ENCODE measurements at regions not wholly inside any gene's neighbourhood (a gene's known extent, or its start where the extent isn't known, plus 50 kb on each side); places are given as distances from the start of the nearest gene placed in this dataset.

- WGBS (ENCODE audit: insufficient coverage): no CpG with 5 or more reads among the region's 6 CpGs
- H3K27ac Mint-ChIP-seq: no peak overlapping the region
- peaks cover 0 to 3% (median 0%) of the 10 kb centered on the region in 7 donors for H3K9me3 Mint-ChIP-seq
- no peak for DNase-seq
- Histone ChIP-seq H4K20me1 (ENCODE audit: insufficient read depth, low read length) (no peaks in the 10 kb centered on the region), H3K27ac (ENCODE audit: low read depth in 1 of 2, low read length in 2 of 2) (no peak overlapping the region), H3K4me2 (replicated peaks; ENCODE audit: extremely low read depth, low read length, poor library complexity, severe bottlenecking) (no peak overlapping the region), H3K4me3 (replicated peaks in 1 of 3; ENCODE audit: low read depth in 2 of 3, low read length in 3 of 3) (no peak overlapping the region), H3K36me3 (replicated peaks in 1 of 2; ENCODE audit: control insufficient read depth in 1 of 2, insufficient read depth in 2 of 2, low read length in 2 of 2) (no peaks in the 10 kb centered on the region), H2AFZ (ENCODE audit: insufficient read depth, low read depth, low read length, poor library complexity, severe bottlenecking) (no peak overlapping the region), H3K79me2 (ENCODE audit: insufficient read depth, low read length) (no peaks in the 10 kb centered on the region), H3K4me1 (ENCODE audit: control insufficient read depth in 1 of 2, insufficient read depth in 2 of 2, low read length in 2 of 2) (no peaks in the 10 kb centered on the region), H3K9me3 (replicated peaks in 1 of 2; ENCODE audit: control insufficient read depth in 1 of 2, insufficient read depth in 1 of 2, low read length in 2 of 2) (no peaks in the 10 kb centered on the region), H3K9ac (ENCODE audit: insufficient read depth, low read length, poor library complexity, severe bottlenecking) (no peak overlapping the region), H3K27me3 (ENCODE audit: control insufficient read depth in 2 of 2, insufficient read depth in 2 of 2, low read length in 2 of 2) (peaks cover 0 to 4% of the 10 kb centered on the region in 2 donors)
- no peaks in the 10 kb centered on the region for H3K36me3 Mint-ChIP-seq
- intact Hi-C loops (cut with micrococcal nuclease): no loop called here
- H3K4me1 Mint-ChIP-seq: no peaks in the 10 kb centered on the region
- no peak overlapping the region for H3K4me3 Mint-ChIP-seq
- H3K27me3 Mint-ChIP-seq (ENCODE audit: low read depth in 3 of 3): peaks cover 0 to 6% (median 4%) of the 10 kb centered on the region in 3 donors
- TF ChIP-seq CTCF (IDR thresholded peaks at IDR 0.05): no peak
Observed at GRCh38 chr9:86508208-86508903, 154.1 kb upstream of the TUT7 start.

- DNase-seq: no peak
- no peak for TF ChIP-seq CTCF (IDR thresholded peaks at IDR 0.05)
- Mint-ChIP-seq H3K27me3 (ENCODE audit: low read depth in 3 of 3) (peaks cover 0 to 6% (median 1%) of the 10 kb centered on the region in 3 donors), H3K9me3 (peaks cover 0 to 3% (median 0%) of the 10 kb centered on the region in 7 donors), H3K4me3 (no peak overlapping the region), H3K36me3 (no peaks in the 10 kb centered on the region), H3K27ac (no peak overlapping the region), H3K4me1 (no peaks in the 10 kb centered on the region)
- Histone ChIP-seq H3K4me2 (replicated peaks; ENCODE audit: extremely low read depth, low read length, poor library complexity, severe bottlenecking) (no peak overlapping the region), H2AFZ (ENCODE audit: insufficient read depth, low read depth, low read length, poor library complexity, severe bottlenecking) (no peak overlapping the region), H3K27me3 (ENCODE audit: control insufficient read depth in 2 of 2, insufficient read depth in 2 of 2, low read length in 2 of 2) (peaks cover 0 to 5% of the 10 kb centered on the region in 2 donors), H3K36me3 (replicated peaks in 1 of 2; ENCODE audit: control insufficient read depth in 1 of 2, insufficient read depth in 2 of 2, low read length in 2 of 2) (no peaks in the 10 kb centered on the region), H3K9ac (ENCODE audit: insufficient read depth, low read length, poor library complexity, severe bottlenecking) (no peak overlapping the region), H3K4me3 (replicated peaks in 1 of 3; ENCODE audit: low read depth in 2 of 3, low read length in 3 of 3) (no peak overlapping the region), H3K4me1 (ENCODE audit: control insufficient read depth in 1 of 2, insufficient read depth in 2 of 2, low read length in 2 of 2) (no peaks in the 10 kb centered on the region), H3K27ac (ENCODE audit: low read depth in 1 of 2, low read length in 2 of 2) (no peak overlapping the region), H3K9me3 (replicated peaks in 1 of 2; ENCODE audit: control insufficient read depth in 1 of 2, insufficient read depth in 1 of 2, low read length in 2 of 2) (no peaks in the 10 kb centered on the region), H3K79me2 (ENCODE audit: insufficient read depth, low read length) (no peaks in the 10 kb centered on the region), H4K20me1 (ENCODE audit: insufficient read depth, low read length) (no peaks in the 10 kb centered on the region)
- intact Hi-C loops (cut with micrococcal nuclease): no loop called here
- WGBS (ENCODE audit: insufficient coverage): 95% methylated on average over 4 of the region's 6 CpGs
Observed at GRCh38 chr9:86507212-86507630, 153.0 kb upstream of the TUT7 start.

Data from CD14-positive monocyte (primary cell).